ENCODE measurements at regions not wholly inside any gene's neighbourhood (a gene's known extent, or its start where the extent isn't known, plus 50 kb on each side); places are given as distances from the start of the nearest gene placed in this dataset.

DNA sequence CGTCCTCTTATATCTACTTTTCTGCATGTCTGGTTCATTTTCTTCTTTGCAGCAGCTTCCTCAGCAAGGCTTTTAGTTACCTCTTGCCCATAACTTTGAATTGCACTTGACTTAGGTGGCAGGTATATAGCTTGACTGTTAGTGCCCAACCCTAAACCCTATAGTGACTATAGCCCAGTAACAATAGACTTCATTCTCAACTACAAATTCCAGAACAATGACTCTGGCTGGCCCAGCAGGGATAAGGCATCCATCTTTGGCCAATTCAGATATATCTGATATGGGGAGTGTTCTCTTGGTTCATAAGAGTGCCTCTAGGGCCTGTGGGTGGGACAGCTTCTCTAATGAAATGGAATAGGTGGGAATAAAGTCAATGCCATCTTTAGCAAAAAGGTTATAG, 246.2 kb downstream of the DMRT2 start:
- H3K27me3 ChIP-seq: no peaks in the 10 kb centered on the region
- no peaks in the 10 kb centered on the region for H3K4me1 ChIP-seq
- H3K27ac ChIP-seq: no peak overlapping the region
- no peaks in the 10 kb centered on the region for H3K9me3 ChIP-seq
- TF ChIP-seq, protein P1, sequence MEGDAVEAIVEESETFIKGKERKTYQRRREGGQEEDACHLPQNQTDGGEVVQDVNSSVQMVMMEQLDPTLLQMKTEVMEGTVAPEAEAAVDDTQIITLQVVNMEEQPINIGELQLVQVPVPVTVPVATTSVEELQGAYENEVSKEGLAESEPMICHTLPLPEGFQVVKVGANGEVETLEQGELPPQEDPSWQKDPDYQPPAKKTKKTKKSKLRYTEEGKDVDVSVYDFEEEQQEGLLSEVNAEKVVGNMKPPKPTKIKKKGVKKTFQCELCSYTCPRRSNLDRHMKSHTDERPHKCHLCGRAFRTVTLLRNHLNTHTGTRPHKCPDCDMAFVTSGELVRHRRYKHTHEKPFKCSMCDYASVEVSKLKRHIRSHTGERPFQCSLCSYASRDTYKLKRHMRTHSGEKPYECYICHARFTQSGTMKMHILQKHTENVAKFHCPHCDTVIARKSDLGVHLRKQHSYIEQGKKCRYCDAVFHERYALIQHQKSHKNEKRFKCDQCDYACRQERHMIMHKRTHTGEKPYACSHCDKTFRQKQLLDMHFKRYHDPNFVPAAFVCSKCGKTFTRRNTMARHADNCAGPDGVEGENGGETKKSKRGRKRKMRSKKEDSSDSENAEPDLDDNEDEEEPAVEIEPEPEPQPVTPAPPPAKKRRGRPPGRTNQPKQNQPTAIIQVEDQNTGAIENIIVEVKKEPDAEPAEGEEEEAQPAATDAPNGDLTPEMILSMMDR (IDR thresholded peaks at IDR 0.05): no peak
- no peak for DNase-seq (ENCODE audit: low spot score)
- no peaks in the 10 kb centered on the region for H3K36me3 ChIP-seq
- no peak overlapping the region for H3K4me3 ChIP-seq

DNA sequence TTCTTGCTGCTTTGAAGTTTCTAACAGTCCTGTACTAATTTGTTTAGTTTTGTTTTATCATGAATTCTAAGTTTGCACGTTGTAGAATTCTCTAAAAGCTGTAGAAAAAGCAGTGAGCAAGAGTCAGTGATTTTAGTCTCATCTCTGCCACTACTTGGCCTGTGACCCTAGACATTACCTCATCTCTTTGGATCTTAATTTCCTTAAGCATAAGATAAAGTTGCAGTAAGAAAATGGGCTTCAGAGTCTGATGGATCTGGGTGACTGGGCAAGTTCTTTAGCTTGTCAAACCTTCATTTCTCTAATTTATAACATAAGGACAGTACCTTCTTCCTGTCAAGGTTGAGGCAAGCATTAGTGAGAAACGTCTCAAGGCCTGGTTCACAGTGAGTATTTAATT, 247.9 kb downstream of the DMRT2 start:
- TF ChIP-seq, protein P1 (IDR thresholded peaks at IDR 0.05): no peak
- no peaks in the 10 kb centered on the region for H3K9me3 ChIP-seq
- peak overlapping the region in 1 of 2 donors; percentile 29 for H3K27ac ChIP-seq

DNA sequence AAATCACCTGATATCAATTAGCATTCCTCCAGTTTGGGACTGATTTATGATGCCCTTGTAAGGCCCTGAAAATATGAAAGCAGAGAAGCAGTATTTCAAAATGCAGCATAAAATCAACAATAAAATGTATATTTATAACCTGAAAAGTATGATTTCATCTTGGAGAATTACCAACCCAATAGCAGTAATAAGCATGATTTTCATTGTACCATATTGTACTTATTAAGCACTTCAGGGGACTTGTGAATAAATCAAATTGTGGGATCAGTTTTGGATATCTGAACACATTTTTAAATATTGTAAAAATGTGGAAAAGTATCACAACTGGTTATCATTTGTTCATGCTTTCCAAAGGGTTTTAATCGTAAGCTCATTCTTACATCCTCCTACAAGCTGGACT, 250.8 kb downstream of the DMRT2 start:
- TF ChIP-seq, protein P1 (IDR thresholded peaks at IDR 0.05): no peak
- Histone ChIP-seq H3K4me1 (no peaks in the 10 kb centered on the region), H3K9me3 (no peaks in the 10 kb centered on the region), H3K27me3 (no peaks in the 10 kb centered on the region), H3K27ac (no peak overlapping the region), H3K36me3 (no peaks in the 10 kb centered on the region), H3K4me3 (no peak overlapping the region)
- DNase-seq (ENCODE audit: low spot score): no peak

More for the DNA sequence above, 247.9 kb downstream of the DMRT2 start:
- H3K36me3 ChIP-seq: no peaks in the 10 kb centered on the region
- no peak overlapping the region for H3K4me3 ChIP-seq
- no peak for DNase-seq (ENCODE audit: low spot score)
- no peaks in the 10 kb centered on the region for H3K4me1 ChIP-seq
- H3K27me3 ChIP-seq: no peaks in the 10 kb centered on the region

DNA sequence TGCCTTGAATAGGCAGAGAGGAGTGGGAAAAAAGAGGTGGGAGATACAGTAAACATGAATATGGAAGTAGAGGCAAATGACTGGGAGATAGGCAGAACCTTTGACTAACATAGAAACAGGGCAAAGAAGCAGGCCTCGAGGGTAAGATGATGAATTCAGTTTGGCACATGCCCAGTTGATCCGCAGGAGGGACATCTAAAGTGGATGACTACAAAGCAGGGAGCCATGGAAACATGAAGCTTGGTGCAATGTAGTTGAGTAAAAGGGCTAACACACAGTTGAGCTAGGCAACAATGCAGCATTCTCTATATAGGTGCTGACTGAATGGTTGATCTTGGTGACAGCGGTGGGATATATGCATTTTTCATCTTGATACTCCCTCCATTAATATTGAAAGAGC, 253.8 kb downstream of the DMRT2 start:
- H3K4me3 ChIP-seq: no peak overlapping the region
- no peak for DNase-seq (ENCODE audit: low spot score)
- no peaks in the 10 kb centered on the region for H3K9me3 ChIP-seq
- no peak overlapping the region for H3K27ac ChIP-seq
- TF ChIP-seq, protein P1 (IDR thresholded peaks at IDR 0.05): no peak
- H3K36me3 ChIP-seq: no peaks in the 10 kb centered on the region
- H3K4me1 ChIP-seq: no peaks in the 10 kb centered on the region
- no peaks in the 10 kb centered on the region for H3K27me3 ChIP-seq

DNA sequence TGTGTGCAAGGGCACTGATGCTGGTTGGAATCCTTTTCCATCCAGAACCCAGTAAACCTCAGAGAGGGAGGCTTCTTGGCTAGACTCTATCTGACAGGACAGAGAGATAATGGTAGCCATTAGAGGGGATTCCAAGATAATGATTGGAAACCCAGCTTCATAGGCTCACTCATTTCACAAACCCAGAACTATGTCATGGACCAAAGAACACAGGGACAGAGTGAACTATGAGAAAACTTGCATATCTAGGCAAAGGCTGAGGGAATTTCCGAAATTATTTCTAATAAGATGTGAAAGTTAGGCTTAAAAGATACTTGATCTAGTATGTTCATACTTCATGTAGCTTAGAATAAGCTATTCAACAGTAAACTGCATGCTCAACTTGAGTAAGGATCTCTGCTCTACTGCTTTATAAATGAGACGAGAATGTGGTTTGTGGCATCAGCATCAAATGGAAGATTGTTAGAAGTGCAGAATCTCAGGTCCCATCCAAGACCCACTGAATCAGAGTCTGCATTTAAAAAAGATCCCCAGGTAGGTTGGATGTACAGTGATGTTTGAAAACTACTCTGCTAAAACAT, 261.4 kb downstream of the DMRT2 start:
- no peaks in the 10 kb centered on the region for H3K36me3 ChIP-seq
- H3K4me1 ChIP-seq: no peaks in the 10 kb centered on the region
- TF ChIP-seq, protein P1 (IDR thresholded peaks at IDR 0.05): no peak
- DNase-seq (ENCODE audit: low spot score): no peak
- H3K4me3 ChIP-seq: no peak overlapping the region
- H3K27ac ChIP-seq: no peak overlapping the region
- no peaks in the 10 kb centered on the region for H3K9me3 ChIP-seq
- no peaks in the 10 kb centered on the region for H3K27me3 ChIP-seq

DNA sequence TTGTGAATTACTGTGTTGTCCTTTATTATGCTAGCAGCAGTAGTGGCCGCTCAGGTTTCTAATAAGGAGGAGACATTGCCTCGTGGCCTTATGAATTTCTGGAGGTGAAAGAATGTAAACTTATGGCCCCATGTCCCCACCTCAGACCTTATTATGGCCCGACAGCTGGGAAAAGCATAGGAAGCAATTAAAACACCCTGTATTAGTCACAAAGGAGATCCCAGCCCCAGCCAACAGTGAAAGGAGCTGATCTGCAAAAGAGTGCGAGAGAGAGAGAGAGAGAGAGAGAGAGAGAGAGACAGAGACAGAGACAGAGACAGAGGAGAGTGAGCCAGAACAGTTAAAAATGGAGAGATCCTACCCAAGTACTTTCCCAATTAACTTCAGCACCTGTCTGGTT, 269.3 kb downstream of the DMRT2 start:
- H3K4me3 ChIP-seq: no peak overlapping the region
- no peaks in the 10 kb centered on the region for H3K4me1 ChIP-seq
- H3K9me3 ChIP-seq: no peaks in the 10 kb centered on the region
- DNase-seq (ENCODE audit: low spot score): no peak
- no peak overlapping the region for H3K27ac ChIP-seq
- H3K27me3 ChIP-seq: no peaks in the 10 kb centered on the region
- H3K36me3 ChIP-seq: no peaks in the 10 kb centered on the region
- TF ChIP-seq, protein P1 (IDR thresholded peaks at IDR 0.05): no peak

Data from right atrium auricular region (tissue), 2 donors.